Colonic mucosa (tissue), 4 donors: ENCODE measurements at regions not wholly inside any gene's neighbourhood (a gene's known extent, or its start where the extent isn't known, plus 50 kb on each side); places are given as distances from the start of the nearest gene placed in this dataset.

Experiments used
- DNase-seq: peaks from one replicate; pipeline ENCODE4 v3.0.0-alpha.2; 2020
- H3K27ac ChIP-seq: fragments of 200-600 bp; one replicate; pipeline ENCODE4 v1.8.0; 2021
- H3K27me3 ChIP-seq: fragments of 200-600 bp; one replicate; pipeline ENCODE4 v1.8.0; 2021
- H3K36me3 ChIP-seq: fragments of 200-600 bp; one replicate; pipeline ENCODE4 v1.8.0; 2021
- H3K4me1 ChIP-seq: fragments of 200-600 bp; one replicate; pipeline ENCODE4 v1.8.0; 2021; ENCODE audit warnings: mild to moderate bottlenecking
- H3K4me3 ChIP-seq: fragments of 200-600 bp; one replicate; pipeline ENCODE4 v1.8.0; 2021
- H3K9ac ChIP-seq, 2 donors: one replicate each; pipeline ENCODE4 v1.7.0; 2013; ENCODE audit warnings: control low read depth in 2 of 2, low read depth in 2 of 2, low read length in 2 of 2
- H3K9me3 ChIP-seq: fragments of 200-600 bp; one replicate; pipeline ENCODE4 v1.8.0; 2021
- CTCF ChIP-seq: fragments of 200-600 bp; IDR thresholded peaks from one replicate; pipeline ENCODE4 v1.8.0; 2022; ENCODE audit warnings: antibody characterized with exemption, mild to moderate bottlenecking
- intact Hi-C: fragments of 100-400 bp; cut with DNase I; formaldehyde crosslinking; loops from one replicate; pipeline ENCODE4 v1.14.1; 2022
- donor health status: healthy.
- donor health status: DM: no; HTN: no; CAD: no.
- donor health status: DM: no; HTN: no; CAD: no.

DNA sequence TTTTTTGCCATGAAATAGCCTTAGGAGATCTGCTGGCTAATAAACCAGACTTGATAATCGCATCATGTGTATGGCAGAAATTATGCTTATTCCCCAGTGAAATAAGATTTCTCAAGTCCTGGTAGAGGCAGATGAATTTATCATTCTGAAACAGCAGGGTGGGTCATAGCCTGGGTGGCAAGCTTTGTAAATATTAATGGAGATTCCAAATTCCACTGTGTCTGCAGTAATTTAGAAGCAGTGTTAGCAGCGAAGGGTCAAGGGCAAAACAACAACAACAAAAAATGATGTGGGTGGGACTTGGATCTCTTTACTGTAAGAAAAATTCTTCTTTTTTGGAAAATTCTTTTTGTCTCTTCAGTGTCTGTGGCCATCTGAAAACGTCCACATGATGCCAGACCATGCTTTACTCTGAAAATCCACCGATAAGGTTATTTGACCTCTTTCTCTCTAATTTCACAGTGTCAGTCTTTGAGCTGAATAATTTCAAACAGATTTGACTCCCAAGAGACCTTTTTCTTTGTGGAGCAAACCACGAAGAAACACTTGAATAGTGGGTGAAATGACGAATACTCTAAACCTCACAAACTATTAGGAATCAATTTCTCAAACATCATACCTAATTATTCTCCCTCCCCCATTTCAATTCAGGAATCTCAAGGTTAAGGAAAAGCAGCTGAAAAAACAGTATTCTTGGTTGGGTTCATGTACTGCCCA is 106.0 kb upstream of the RPS23 start:
- H3K36me3 ChIP-seq, result no peaks in the 10 kb centered on the region
- H3K9me3 ChIP-seq, result no peaks in the 10 kb centered on the region
- H3K27me3 ChIP-seq, result no peaks in the 10 kb centered on the region
- H3K9ac ChIP-seq, result no peak overlapping the region
- TF ChIP-seq CTCF, result no peak
- H3K4me1 ChIP-seq, result no peaks in the 10 kb centered on the region
- DNase-seq, result no peak
- H3K27ac ChIP-seq, result no peak overlapping the region
- no peak overlapping the region for H3K4me3 ChIP-seq
- intact Hi-C loops, result no loop called here

DNA sequence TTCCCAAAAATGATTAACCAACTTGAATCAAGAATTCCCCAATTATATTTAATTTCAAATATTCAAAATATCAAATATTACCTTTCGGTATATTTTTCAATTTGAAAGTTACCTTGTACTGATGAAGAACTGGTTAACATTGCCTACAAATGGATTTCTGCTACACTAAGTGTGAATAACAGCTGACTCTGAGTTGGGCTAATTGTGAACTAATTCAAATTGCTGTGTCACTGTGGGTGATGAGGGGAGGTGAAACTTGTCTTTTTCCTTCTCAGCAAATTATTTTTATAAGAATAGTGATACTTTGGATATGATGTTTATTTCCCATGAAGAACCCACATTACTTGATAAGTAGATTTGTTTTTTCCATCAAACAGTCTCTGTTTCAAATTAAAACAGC is 103.4 kb upstream of the RPS23 start:
- Histone ChIP-seq H3K36me3 (no peaks in the 10 kb centered on the region), H3K9ac (no peak overlapping the region), H3K27ac (no peak overlapping the region), H3K27me3 (no peaks in the 10 kb centered on the region), H3K4me1 (no peaks in the 10 kb centered on the region), H3K4me3 (no peak overlapping the region), H3K9me3 (no peaks in the 10 kb centered on the region)
- intact Hi-C loops, result no loop called here
- no peak for TF ChIP-seq CTCF
- DNase-seq, result no peak

DNA sequence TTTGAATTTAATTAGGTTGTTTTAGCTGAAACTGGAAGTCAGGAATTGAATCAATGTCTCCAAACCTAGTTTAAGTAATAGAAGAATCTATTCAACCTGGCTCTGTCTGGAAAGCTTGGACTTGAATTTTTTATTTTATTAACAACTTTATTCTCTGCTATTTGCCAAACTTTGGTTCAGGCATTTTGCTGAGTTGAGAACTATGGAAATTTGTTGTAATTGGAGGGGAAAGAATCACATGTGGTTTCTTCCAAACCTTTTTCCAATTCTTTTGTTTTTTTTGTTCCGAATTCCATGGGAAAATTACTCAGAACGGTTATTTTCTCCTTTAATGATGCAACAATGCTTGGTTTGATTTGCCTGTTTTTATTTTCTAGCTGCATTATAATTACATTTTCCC is 98.2 kb upstream of the RPS23 start:
- Histone ChIP-seq H3K4me1 (no peaks in the 10 kb centered on the region), H3K27ac (no peak overlapping the region), H3K27me3 (no peaks in the 10 kb centered on the region), H3K36me3 (no peaks in the 10 kb centered on the region), H3K9ac (no peak overlapping the region), H3K9me3 (no peaks in the 10 kb centered on the region), H3K4me3 (no peak overlapping the region)
- no peak for DNase-seq
- no peak for TF ChIP-seq CTCF
- intact Hi-C loops, result no loop called here

GRCh38 chr5:82375488-82376244 is 97.5 kb upstream of the RPS23 start:
- no peaks in the 10 kb centered on the region for H3K27me3 ChIP-seq
- H3K27ac ChIP-seq, result no peak overlapping the region
- no peak overlapping the region for H3K9ac ChIP-seq
- H3K4me1 ChIP-seq, result no peaks in the 10 kb centered on the region
- H3K4me3 ChIP-seq, result no peak overlapping the region
- no peaks in the 10 kb centered on the region for H3K9me3 ChIP-seq
- intact Hi-C loops, result no loop called here
- H3K36me3 ChIP-seq, result no peaks in the 10 kb centered on the region
- DNase-seq, result no peak
- no peak for TF ChIP-seq CTCF

DNA sequence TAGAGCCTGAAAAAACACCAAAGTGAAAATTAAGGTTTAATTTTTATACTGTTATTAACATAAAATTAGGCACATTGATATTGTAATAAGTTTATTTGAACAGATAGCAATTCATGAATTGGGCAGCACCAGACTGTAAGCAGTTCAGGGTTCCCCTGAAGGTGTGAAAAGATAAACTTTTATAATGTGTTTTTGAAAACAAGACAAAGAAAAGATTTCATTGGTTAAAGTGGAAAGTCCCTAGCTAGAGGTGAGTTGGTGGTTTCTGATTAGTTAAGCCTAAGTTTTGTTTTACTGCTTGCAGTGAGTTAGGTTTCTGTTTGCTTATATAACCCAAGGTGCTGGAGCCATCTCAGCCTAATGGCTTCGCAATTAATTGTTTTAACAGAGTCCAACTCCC is 96.5 kb upstream of the RPS23 start:
- Histone ChIP-seq H3K27me3 (no peaks in the 10 kb centered on the region), H3K9ac (no peak overlapping the region), H3K4me1 (no peaks in the 10 kb centered on the region), H3K4me3 (no peak overlapping the region), H3K36me3 (no peaks in the 10 kb centered on the region), H3K9me3 (no peaks in the 10 kb centered on the region), H3K27ac (no peak overlapping the region)
- no peak for DNase-seq
- TF ChIP-seq CTCF, result no peak
- intact Hi-C loops, result no loop called here
